K562 (cell line): ENCODE measurements at regions not wholly inside any gene's neighbourhood (a gene's known extent, or its start where the extent isn't known, plus 50 kb on each side); places are given as distances from the start of the nearest gene placed in this dataset.

Experiments used
- E2F8 ChIP-seq: fragments of 450-650 bp; IDR thresholded peaks from 2 replicates; pipeline ENCODE4 v1.7.1; 2018; ENCODE audit warnings: mild to moderate bottlenecking, low read depth; ENCODE audit not compliant: partially characterized antibody
- ESRRA ChIP-seq: fragments of 450-650 bp; IDR thresholded peaks from 2 replicates; pipeline ENCODE4 v1.6.1; 2014; ENCODE audit warnings: low read depth, mild to moderate bottlenecking, moderate library complexity, borderline replicate concordance
- RHOXF2B ChIP-seq: fragments of 250-450 bp; sonication (Bioruptor Pico); conservative IDR thresholded peaks from 2 replicates; pipeline ENCODE4 v1.5.1; 2021
- U2AF2 ChIP-seq: fragments of 200-400 bp; formaldehyde crosslinking; optimal IDR thresholded peaks from 2 replicates; pipeline ENCODE3; 2017; ENCODE audit warnings: low read depth, mild to moderate bottlenecking, low read length
- XRCC5 ChIP-seq: fragments of 200-400 bp; formaldehyde crosslinking; IDR thresholded peaks from 2 replicates; pipeline ENCODE4 v1.6.1; 2017; ENCODE audit warnings: low read depth, mild to moderate bottlenecking, low read length
- ZNF318 ChIP-seq, 2 experiments: fragments of 450-650 bp; IDR thresholded peaks; 2 replicates each; pipeline ENCODE4 v1.6.1; 2016; ENCODE audit warnings: mild to moderate bottlenecking in 2 of 2, borderline replicate concordance in 1 of 2, low read depth in 1 of 2, moderate library complexity in 1 of 2
- ZNF561 ChIP-seq: fragments of 450-650 bp; formaldehyde crosslinking; conservative IDR thresholded peaks from 2 replicates; pipeline ENCODE4 v1.4.0; 2020; ENCODE audit warnings: mild to moderate bottlenecking, moderate library complexity
- ZNF766 ChIP-seq: fragments of 200-800 bp; sonication (Bioruptor generic); conservative IDR thresholded peaks from 2 replicates; pipeline ENCODE4 v1.6.1; 2016; ENCODE audit warnings: missing genetic modification characterization, missing compliant biosample characterization

GRCh38 chr10:3321123-3321522, 148.5 kb upstream of the PITRM1 start (continued):
- TF ChIP-seq ZNF318 (IDR thresholded peaks at IDR 0.05; ENCODE audit: borderline replicate concordance in 1 of 2, low read depth in 1 of 2) = no peak
- TF ChIP-seq RHOXF2B (CRISPR knock-in tag) = no peak
- no peak for TF ChIP-seq E2F8
- no peak for TF ChIP-seq ZNF561 (CRISPR knock-in tag)
- TF ChIP-seq ESRRA = no peak
- TF ChIP-seq U2AF2 = no peak
- no peak for TF ChIP-seq ZNF766
- no peak for TF ChIP-seq XRCC5
